ENCODE measurements at regions not wholly inside any gene's neighbourhood (a gene's known extent, or its start where the extent isn't known, plus 50 kb on each side); places are given as distances from the start of the nearest gene placed in this dataset.

- H3K27ac Mint-ChIP-seq (ENCODE audit: unreplicated experiment): no peak overlapping the region
- no peak overlapping the region for H3K4me2 ChIP-seq (ENCODE audit: low read length)
- no peaks in the 10 kb centered on the region for H3K4me1 ChIP-seq (ENCODE audit: insufficient read depth, low read length)
- H3K27me3 ChIP-seq (ENCODE audit: insufficient read depth, low read length): no peaks in the 10 kb centered on the region
- no peaks in the 10 kb centered on the region for H3K36me3 ChIP-seq (ENCODE audit: insufficient read depth, low read length)
- H3K9ac ChIP-seq (ENCODE audit: low read length): no peak overlapping the region
- no peaks in the 10 kb centered on the region for H3K27me3 Mint-ChIP-seq (ENCODE audit: low read depth, unreplicated experiment)
- no peaks in the 10 kb centered on the region for H3K36me3 Mint-ChIP-seq (ENCODE audit: low read depth, unreplicated experiment)
- H4K20me1 ChIP-seq (ENCODE audit: insufficient read depth, low read length): no peaks in the 10 kb centered on the region
- no peak overlapping the region for H3K27ac ChIP-seq (ENCODE audit: low read depth, low read length)
- H3K4me3 ChIP-seq (ENCODE audit: insufficient read depth, low read depth, low read length): no peak overlapping the region
- DNase-seq (ENCODE audit: low read depth) (no peak), FAIRE-seq (no peak)
- H3K4me1 Mint-ChIP-seq (ENCODE audit: low read depth, unreplicated experiment): no peaks in the 10 kb centered on the region
- peaks cover 2% of the 10 kb centered on the region for H3K9me3 Mint-ChIP-seq (ENCODE audit: unreplicated experiment)
- no peaks in the 10 kb centered on the region for H3K79me2 ChIP-seq (ENCODE audit: insufficient read depth, low read length)
- no peak overlapping the region for H3K4me3 Mint-ChIP-seq (ENCODE audit: unreplicated experiment)
- TF ChIP-seq EZH2 (IDR thresholded peaks at IDR 0.05; ENCODE audit: insufficient read depth, low read length): no peak
- TF ChIP-seq, protein P1, sequence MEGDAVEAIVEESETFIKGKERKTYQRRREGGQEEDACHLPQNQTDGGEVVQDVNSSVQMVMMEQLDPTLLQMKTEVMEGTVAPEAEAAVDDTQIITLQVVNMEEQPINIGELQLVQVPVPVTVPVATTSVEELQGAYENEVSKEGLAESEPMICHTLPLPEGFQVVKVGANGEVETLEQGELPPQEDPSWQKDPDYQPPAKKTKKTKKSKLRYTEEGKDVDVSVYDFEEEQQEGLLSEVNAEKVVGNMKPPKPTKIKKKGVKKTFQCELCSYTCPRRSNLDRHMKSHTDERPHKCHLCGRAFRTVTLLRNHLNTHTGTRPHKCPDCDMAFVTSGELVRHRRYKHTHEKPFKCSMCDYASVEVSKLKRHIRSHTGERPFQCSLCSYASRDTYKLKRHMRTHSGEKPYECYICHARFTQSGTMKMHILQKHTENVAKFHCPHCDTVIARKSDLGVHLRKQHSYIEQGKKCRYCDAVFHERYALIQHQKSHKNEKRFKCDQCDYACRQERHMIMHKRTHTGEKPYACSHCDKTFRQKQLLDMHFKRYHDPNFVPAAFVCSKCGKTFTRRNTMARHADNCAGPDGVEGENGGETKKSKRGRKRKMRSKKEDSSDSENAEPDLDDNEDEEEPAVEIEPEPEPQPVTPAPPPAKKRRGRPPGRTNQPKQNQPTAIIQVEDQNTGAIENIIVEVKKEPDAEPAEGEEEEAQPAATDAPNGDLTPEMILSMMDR (IDR thresholded peaks at IDR 0.05; ENCODE audit: insufficient read depth, low read depth, low read length): no peak
- no peak overlapping the region for H2AFZ ChIP-seq (ENCODE audit: low read depth, low read length)
- no peaks in the 10 kb centered on the region for H3K9me3 ChIP-seq (ENCODE audit: insufficient read depth, low read depth, low read length)
Measured at GRCh38 chr2:35365859-35366258, 989.7 kb upstream of the CRIM1 start.

DNA sequence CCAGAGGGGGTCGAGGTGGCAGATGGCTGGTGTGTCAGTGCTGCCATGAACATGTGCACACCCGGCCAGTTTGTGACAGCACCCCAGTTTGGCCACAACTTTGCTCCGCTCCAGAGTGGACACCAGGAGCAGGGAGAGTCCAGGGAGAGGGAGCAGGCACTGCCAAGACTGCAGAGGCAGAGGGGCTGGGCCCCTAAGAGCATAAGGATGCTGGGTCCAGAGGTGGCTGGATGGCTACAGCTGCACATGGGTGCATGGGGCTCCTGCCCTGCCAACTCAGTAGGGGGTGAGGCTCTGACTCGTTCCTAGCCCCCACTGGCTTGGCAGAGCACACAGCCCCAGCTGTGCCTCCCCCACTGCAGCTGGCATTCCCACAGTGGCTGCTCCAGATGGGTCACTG is 999.2 kb upstream of the CRIM1 start:
- Mint-ChIP-seq H3K4me3 (ENCODE audit: unreplicated experiment) (no peak overlapping the region), H3K36me3 (ENCODE audit: low read depth, unreplicated experiment) (peaks cover 2% of the 10 kb centered on the region), H3K9me3 (ENCODE audit: unreplicated experiment) (no peaks in the 10 kb centered on the region), H3K27me3 (ENCODE audit: low read depth, unreplicated experiment) (no peaks in the 10 kb centered on the region), H3K27ac (ENCODE audit: unreplicated experiment) (no peak overlapping the region), H3K4me1 (ENCODE audit: low read depth, unreplicated experiment) (no peaks in the 10 kb centered on the region)
- TF ChIP-seq EZH2 (IDR thresholded peaks at IDR 0.05; ENCODE audit: insufficient read depth, low read length): no peak
- TF ChIP-seq, protein P1 (IDR thresholded peaks at IDR 0.05; ENCODE audit: insufficient read depth, low read depth, low read length): no peak
- no peak overlapping the region for H3K9ac ChIP-seq (ENCODE audit: low read length)
- H3K4me1 ChIP-seq (ENCODE audit: insufficient read depth, low read length): no peaks in the 10 kb centered on the region
- no peak for FAIRE-seq
- H4K20me1 ChIP-seq (ENCODE audit: insufficient read depth, low read length): no peaks in the 10 kb centered on the region
- no peak overlapping the region for H2AFZ ChIP-seq (ENCODE audit: low read depth, low read length)
- no peak for DNase-seq (ENCODE audit: low read depth)
- no peaks in the 10 kb centered on the region for H3K79me2 ChIP-seq (ENCODE audit: insufficient read depth, low read length)
- H3K9me3 ChIP-seq (ENCODE audit: insufficient read depth, low read depth, low read length): peaks cover 2% of the 10 kb centered on the region
- no peaks in the 10 kb centered on the region for H3K36me3 ChIP-seq (ENCODE audit: insufficient read depth, low read length)
- no peak overlapping the region for H3K27ac ChIP-seq (ENCODE audit: low read depth, low read length)
- H3K4me3 ChIP-seq (ENCODE audit: insufficient read depth, low read depth, low read length): no peak overlapping the region
- H3K27me3 ChIP-seq (ENCODE audit: insufficient read depth, low read length): no peaks in the 10 kb centered on the region
- H3K4me2 ChIP-seq (ENCODE audit: low read length): no peak overlapping the region

DNA sequence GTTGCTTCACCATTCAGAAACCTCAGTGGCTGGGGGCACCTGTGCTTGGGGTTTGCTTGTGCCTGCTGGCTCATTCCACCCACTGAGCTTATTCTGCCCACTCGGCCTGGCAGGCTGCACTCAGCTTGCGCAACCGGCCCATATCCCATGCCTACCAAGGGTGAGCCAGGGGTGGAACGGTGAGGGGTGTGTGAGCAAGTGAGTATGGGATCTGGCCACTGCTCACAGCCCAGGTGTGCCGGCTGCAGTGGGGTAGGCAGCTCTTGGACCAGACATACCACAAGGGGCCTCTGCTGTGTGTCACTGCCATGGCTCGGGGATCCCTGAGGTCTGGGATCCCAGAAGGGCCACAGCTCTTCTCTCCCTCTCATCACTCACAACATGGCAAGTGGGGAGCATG is 1000.5 kb upstream of the CRIM1 start:
- H3K4me3 Mint-ChIP-seq (ENCODE audit: unreplicated experiment): no peak overlapping the region
- TF ChIP-seq, protein P1 (IDR thresholded peaks at IDR 0.05; ENCODE audit: insufficient read depth, low read depth, low read length): no peak
- TF ChIP-seq EZH2 (IDR thresholded peaks at IDR 0.05; ENCODE audit: insufficient read depth, low read length): no peak
- no peak overlapping the region for H2AFZ ChIP-seq (ENCODE audit: low read depth, low read length)
- H3K36me3 ChIP-seq (ENCODE audit: insufficient read depth, low read length): no peaks in the 10 kb centered on the region
- no peaks in the 10 kb centered on the region for H3K4me1 ChIP-seq (ENCODE audit: insufficient read depth, low read length)
- DNase-seq (ENCODE audit: low read depth) (no peak), FAIRE-seq (no peak)
- H3K9ac ChIP-seq (ENCODE audit: low read length): no peak overlapping the region
- no peaks in the 10 kb centered on the region for H3K4me1 Mint-ChIP-seq (ENCODE audit: low read depth, unreplicated experiment)
- no peak overlapping the region for H3K27ac ChIP-seq (ENCODE audit: low read depth, low read length)
- no peak overlapping the region for H3K4me2 ChIP-seq (ENCODE audit: low read length)
- H3K27me3 ChIP-seq (ENCODE audit: insufficient read depth, low read length): no peaks in the 10 kb centered on the region
- no peaks in the 10 kb centered on the region for H3K9me3 Mint-ChIP-seq (ENCODE audit: unreplicated experiment)
- H3K27ac Mint-ChIP-seq (ENCODE audit: unreplicated experiment): no peak overlapping the region
- no peak overlapping the region for H3K4me3 ChIP-seq (ENCODE audit: insufficient read depth, low read depth, low read length)
- H4K20me1 ChIP-seq (ENCODE audit: insufficient read depth, low read length): no peaks in the 10 kb centered on the region
- no peaks in the 10 kb centered on the region for H3K79me2 ChIP-seq (ENCODE audit: insufficient read depth, low read length)
- H3K9me3 ChIP-seq (ENCODE audit: insufficient read depth, low read depth, low read length): peaks cover 2% of the 10 kb centered on the region
- H3K27me3 Mint-ChIP-seq (ENCODE audit: low read depth, unreplicated experiment): no peaks in the 10 kb centered on the region
- peaks cover 2% of the 10 kb centered on the region for H3K36me3 Mint-ChIP-seq (ENCODE audit: low read depth, unreplicated experiment)
